Posterior cingulate gyrus (tissue), 11 donors: ENCODE measurements at regions not wholly inside any gene's neighbourhood (a gene's known extent, or its start where the extent isn't known, plus 50 kb on each side); places are given as distances from the start of the nearest gene placed in this dataset.
"Not testable (repeated sequence)": the region's sequence is repeated elsewhere in the genome, so short reads cannot be mapped to it uniquely, and the experiment has no call there.

Experiments used
- DNase-seq, 10 donors: peaks; one replicate each; pipeline versions ENCODE4 v3.0.0 to v3.0.0-alpha.2; 2020 to 2021; ENCODE audit warnings: mixed read lengths in 3 of 10
- intact Hi-C: fragments of 100-400 bp; cut with DNase I; formaldehyde crosslinking; loops from one replicate; pipeline ENCODE4 v1.15.1; 2023

GRCh38 chr6:66326228-66326627, 619.2 kb upstream of the EYS start:
- no peak for DNase-seq
- intact Hi-C loops = no loop called here

- DNase-seq = no peak
- intact Hi-C loops = no loop called here
These were observed 614.0 kb upstream of the EYS start for GRCh38 chr6:66321017-66321416.

GRCh38 chr6:66307490-66307889, 600.5 kb upstream of the EYS start:
- no peak for DNase-seq
- intact Hi-C loops = no loop called here

GRCh38 chr6:66291905-66292304, 584.9 kb upstream of the EYS start:
- intact Hi-C loops = no loop called here

GRCh38 chr6:66289889-66290288, 582.9 kb upstream of the EYS start:
- intact Hi-C loops = no loop called here
- DNase-seq = no peak

More at GRCh38 chr6:66291905-66292304, 584.9 kb upstream of the EYS start:
- DNase-seq = no peak

GRCh38 chr6:66278115-66278514, 571.1 kb upstream of the EYS start:
- intact Hi-C loops = no loop called here
- DNase-seq = no peak

GRCh38 chr6:66277400-66277799, 570.4 kb upstream of the EYS start:
- DNase-seq = no peak
- intact Hi-C loops = no loop called here

GRCh38 chr6:66265737-66266136, 558.7 kb upstream of the EYS start:
- no peak for DNase-seq
- intact Hi-C loops = no loop called here

- intact Hi-C loops = no loop called here
- no peak for DNase-seq
These were observed 557.4 kb upstream of the EYS start for GRCh38 chr6:66264376-66264775.

- DNase-seq, intact Hi-C loops: not testable (repeated sequence)
These were observed 551.9 kb upstream of the EYS start for GRCh38 chr6:66258731-66259487.

- intact Hi-C loops = no loop called here
These were observed 538.2 kb upstream of the EYS start for GRCh38 chr6:66245231-66245630.

GRCh38 chr6:66238851-66239250, 531.8 kb upstream of the EYS start:
- intact Hi-C loops = no loop called here
- DNase-seq = no peak

More at GRCh38 chr6:66245231-66245630, 538.2 kb upstream of the EYS start:
- DNase-seq = no peak

- DNase-seq = no peak
- intact Hi-C loops = no loop called here
These were observed 525.9 kb upstream of the EYS start for GRCh38 chr6:66232890-66233289.

- intact Hi-C loops = no loop called here
- DNase-seq = no peak
These were observed 523.6 kb upstream of the EYS start for GRCh38 chr6:66230591-66230990.

GRCh38 chr6:66226109-66226508, 519.1 kb upstream of the EYS start:
- intact Hi-C loops = no loop called here
- DNase-seq = peak in 1 of 10 donors; percentile 40

- intact Hi-C loops = no loop called here
- no peak for DNase-seq
These were observed 503.9 kb upstream of the EYS start for GRCh38 chr6:66210964-66211363.

- DNase-seq = no peak
- intact Hi-C loops = no loop called here
These were observed 493.4 kb upstream of the EYS start for GRCh38 chr6:66200390-66200789.

- DNase-seq = no peak
These were observed 492.1 kb upstream of the EYS start for GRCh38 chr6:66199171-66199570.

GRCh38 chr6:66198062-66198624, 491.1 kb upstream of the EYS start:
- DNase-seq = no peak
- intact Hi-C loops = no loop called here

More at GRCh38 chr6:66199171-66199570, 492.1 kb upstream of the EYS start:
- intact Hi-C loops = no loop called here

- no peak for DNase-seq
- intact Hi-C loops = no loop called here
These were observed 483.8 kb upstream of the EYS start for GRCh38 chr6:66190858-66191257.

GRCh38 chr6:66189915-66190314, 482.9 kb upstream of the EYS start:
- intact Hi-C loops = no loop called here
- DNase-seq = no peak

- no peak for DNase-seq
- intact Hi-C loops = no loop called here
These were observed 479.7 kb upstream of the EYS start for GRCh38 chr6:66186756-66187155.
